ENCODE measurements at regions not wholly inside any gene's neighbourhood (a gene's known extent, or its start where the extent isn't known, plus 50 kb on each side); places are given as distances from the start of the nearest gene placed in this dataset.

DNA sequence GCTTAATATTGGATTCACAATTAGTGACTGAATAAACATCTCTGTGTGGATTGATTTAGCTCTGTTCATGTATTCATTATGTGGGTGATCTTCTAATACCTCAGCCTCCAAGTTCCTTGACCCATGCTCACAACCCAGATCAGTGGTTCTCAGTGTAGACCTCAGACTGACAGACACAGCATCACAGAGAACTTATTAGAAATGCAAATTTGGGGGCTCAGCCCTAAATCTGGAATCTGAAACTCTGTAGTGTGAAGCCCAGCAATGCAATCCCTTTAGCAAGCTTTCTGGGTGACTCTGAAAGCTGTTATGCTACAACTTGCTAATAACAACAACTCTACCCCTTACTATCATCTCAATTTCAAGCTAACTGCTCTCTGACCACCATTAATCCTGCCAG, 273.1 kb upstream of the FANCL start:
- TF ChIP-seq, protein P1, sequence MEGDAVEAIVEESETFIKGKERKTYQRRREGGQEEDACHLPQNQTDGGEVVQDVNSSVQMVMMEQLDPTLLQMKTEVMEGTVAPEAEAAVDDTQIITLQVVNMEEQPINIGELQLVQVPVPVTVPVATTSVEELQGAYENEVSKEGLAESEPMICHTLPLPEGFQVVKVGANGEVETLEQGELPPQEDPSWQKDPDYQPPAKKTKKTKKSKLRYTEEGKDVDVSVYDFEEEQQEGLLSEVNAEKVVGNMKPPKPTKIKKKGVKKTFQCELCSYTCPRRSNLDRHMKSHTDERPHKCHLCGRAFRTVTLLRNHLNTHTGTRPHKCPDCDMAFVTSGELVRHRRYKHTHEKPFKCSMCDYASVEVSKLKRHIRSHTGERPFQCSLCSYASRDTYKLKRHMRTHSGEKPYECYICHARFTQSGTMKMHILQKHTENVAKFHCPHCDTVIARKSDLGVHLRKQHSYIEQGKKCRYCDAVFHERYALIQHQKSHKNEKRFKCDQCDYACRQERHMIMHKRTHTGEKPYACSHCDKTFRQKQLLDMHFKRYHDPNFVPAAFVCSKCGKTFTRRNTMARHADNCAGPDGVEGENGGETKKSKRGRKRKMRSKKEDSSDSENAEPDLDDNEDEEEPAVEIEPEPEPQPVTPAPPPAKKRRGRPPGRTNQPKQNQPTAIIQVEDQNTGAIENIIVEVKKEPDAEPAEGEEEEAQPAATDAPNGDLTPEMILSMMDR (IDR thresholded peaks at IDR 0.05) = no peak
- TF ChIP-seq POLR2A (IDR thresholded peaks at IDR 0.05) (no peak), EP300 (IDR thresholded peaks at IDR 0.05; ENCODE audit: low read depth) (no peak)

Data from transverse colon (tissue), 3 donors.